ENCODE measurements at regions not wholly inside any gene's neighbourhood (a gene's known extent, or its start where the extent isn't known, plus 50 kb on each side); places are given as distances from the start of the nearest gene placed in this dataset.

DNA sequence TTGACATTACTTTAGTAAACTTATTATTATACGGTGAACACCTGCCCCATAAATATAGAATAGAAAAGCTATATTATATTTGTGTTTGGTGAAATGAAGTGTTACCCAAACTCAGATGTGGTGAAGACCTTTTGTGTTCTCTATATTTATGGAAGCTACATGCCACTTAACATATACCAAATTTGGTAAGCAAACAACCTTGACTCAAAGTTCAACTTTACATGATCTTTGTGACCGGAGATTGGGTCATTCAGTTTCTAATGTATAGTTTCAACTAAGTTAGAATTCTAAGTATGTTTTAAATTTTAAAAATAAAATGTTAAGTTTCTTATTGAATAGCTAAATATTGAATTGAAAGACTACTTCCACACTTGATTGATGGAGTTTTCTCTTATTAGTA is 288.6 kb upstream of the SEMA3D start:
- no peak for DNase-seq

- DNase-seq: no peak
Measured at GRCh38 chr7:85475071-85475470, 288.2 kb upstream of the SEMA3D start.

- DNase-seq: no peak
Measured at GRCh38 chr7:85474234-85474633, 287.4 kb upstream of the SEMA3D start.

GRCh38 chr7:85471740-85472139 is 284.9 kb upstream of the SEMA3D start:
- DNase-seq: no peak

DNA sequence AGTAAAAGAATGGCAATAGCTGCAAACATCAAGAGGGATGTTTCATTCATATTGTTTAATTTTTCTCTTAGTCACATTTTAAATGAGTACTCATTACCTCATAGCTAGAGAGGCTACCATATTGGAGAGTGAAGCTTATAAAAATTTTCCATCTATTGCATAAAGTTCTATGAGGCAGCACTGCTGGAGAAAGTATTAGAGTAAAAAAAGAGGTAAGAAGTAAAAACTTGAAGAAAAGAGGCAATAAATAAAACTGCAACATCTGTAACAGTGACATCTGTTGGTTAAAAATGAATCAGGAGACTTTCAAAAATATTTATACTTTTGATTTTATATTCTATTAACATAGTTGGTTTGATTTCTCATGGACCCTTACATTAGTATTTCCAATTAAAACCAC is 284.5 kb upstream of the SEMA3D start:
- no peak for DNase-seq

DNA sequence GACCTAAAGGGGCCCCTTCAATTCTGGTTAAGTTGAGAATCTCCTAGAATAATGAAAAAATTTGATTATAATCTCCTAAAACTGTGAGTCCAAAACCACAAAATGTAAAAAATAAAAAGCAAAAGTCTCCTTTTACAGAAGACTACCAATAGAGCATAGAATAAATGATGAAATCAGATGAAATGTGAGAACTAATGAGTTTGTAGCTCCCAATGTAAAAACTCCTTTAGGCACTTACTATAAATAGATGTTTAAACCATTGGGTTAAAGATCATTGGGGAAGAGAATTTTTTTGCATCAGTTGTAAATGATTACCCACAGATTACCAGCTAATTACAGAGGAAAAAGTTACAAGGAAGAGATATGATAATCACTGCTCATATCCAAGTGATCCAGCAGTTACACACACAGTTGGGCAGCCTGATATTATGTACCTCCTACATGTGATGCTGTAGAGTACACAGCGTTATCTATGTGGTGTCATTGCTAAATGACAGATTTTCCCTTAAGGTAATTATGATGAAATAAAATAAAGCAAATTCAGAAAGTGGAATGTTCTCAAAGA is 282.7 kb upstream of the SEMA3D start:
- DNase-seq: no peak

DNA sequence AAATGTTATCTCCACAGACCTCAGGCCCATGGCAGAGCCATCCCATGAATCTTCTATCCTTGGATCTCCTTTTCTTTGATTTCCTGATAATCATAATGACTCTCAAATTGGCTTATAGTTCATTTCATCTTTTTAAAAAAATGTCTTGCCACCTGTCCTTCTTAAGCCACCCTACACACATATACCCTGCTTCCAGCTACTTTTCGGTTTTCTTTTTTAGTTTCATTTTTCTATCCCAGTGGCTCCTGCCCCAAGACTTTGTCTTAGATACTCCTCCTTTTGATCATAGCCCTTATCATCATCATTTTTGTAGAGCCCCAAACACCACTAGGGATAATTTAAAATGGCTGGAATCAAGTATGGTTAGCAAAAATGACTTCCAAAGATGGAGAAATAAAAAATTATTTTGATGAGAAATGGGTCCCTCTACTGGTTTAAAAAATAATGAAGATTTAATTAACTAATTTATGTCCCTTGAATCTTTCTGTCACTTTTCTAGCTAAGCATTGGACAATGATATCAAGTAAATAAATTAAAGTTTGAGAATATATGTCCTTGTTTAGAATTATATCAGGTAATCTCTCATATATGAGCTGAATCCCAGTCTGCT is 277.3 kb upstream of the SEMA3D start:
- no peak for DNase-seq

DNA sequence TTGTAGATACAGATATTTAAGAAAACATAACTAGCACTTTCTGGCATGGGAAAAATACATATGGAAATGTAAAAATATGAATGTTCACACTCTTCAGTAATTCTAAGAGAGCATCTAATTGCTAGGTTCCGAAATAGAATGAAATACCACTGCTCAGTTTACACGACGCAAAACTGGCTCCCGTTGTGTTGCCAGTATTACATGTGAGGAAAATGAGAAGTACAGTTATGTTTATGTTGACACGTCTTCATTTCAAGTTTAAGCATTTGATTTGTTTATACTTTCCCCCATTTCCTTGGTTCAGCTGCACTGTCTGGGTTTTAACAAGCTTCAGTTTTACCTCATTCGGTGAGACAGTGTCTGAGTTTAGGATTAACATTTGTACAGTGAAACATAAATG is 275.8 kb upstream of the SEMA3D start:
- DNase-seq: no peak

DNA sequence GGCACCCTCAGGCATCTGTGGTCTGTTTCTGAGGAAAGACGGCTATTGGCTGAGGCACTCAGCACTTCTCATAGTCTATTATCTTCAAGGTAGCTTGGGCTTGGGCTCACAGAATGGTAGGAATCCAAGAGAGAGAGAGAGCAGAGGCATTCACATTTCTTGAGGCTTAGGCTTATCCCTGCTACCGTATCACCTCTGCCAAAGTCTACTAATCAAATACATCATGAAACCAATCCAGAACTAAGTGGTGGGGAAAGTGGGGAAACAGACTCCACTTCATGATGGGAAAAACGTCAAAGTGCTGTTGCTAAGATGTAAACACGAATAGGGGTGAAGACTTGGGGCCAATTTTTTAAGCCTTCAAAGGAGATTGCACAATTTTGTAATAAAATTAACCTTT is 271.1 kb upstream of the SEMA3D start:
- DNase-seq: no peak

- DNase-seq: no peak
Measured at GRCh38 chr7:85456254-85456653, 269.4 kb upstream of the SEMA3D start.

DNA sequence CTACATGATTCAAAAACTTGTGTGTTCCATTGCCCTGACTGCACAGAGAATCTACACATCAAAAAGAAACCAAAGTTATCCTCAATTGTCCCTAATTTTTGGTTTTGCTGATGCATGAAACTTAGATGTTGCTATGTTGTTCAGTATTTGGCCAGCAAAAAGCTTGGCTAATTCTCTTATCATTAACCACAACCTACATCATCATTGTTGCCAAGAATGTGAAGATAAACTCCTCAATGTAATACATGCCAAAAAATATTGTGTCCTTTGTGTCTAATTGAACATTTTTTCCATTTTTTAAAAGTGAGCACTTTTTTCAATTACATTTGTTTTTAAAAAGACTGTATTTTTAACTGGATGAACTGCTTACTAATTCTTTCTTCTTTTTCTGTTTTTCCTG is 268.0 kb upstream of the SEMA3D start:
- DNase-seq: no peak

DNA sequence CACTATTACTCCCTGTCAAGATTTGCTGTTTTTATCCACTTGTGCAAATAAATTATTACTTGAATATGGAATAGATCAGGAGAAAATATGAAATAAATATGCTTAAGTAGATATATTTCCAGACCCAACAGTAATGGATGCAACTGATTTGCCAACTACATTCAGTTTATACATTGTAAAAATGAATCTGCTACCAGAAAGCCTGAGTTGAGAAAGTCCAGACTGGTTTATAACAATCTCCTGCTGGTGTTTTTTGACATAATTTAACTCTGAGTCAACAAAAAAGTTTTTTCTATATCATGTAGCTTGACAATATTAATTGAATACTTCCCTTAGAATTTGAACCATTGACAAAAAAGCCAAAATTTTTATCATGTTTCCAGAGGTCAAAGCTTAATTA is 265.8 kb upstream of the SEMA3D start:
- no peak for DNase-seq

GRCh38 chr7:85449478-85449877 is 262.6 kb upstream of the SEMA3D start:
- DNase-seq: no peak

- DNase-seq: no peak
Measured at GRCh38 chr7:85447004-85447403, 260.1 kb upstream of the SEMA3D start.

DNA sequence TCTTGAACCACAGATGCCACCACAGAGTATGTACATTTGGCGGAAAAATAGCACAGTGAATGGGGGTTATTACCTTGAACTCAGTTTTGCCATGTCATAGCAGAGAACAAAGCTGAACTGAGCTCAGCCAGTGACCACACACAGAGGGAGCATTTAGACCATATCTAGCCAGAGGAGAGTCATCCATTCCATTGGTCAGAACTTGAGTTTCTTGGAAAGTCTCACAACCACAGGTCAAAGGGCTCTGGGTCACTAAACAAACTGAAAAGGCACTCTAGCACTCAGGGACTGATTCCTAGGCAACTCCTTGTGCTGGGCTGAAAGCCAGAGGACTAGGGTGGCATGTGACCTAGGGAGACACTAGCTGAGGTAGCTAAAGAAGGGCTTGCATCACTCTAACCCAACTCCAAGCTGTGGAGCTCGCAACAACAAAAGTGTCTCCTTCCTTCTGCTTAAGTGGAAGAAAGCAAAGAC is 239.7 kb upstream of the SEMA3D start:
- DNase-seq: no peak

- DNase-seq: no peak
Measured at GRCh38 chr7:85424298-85424697, 237.4 kb upstream of the SEMA3D start.

- no peak for DNase-seq
Measured at GRCh38 chr7:85423209-85423895, 236.5 kb upstream of the SEMA3D start.

GRCh38 chr7:85415743-85416142 is 228.9 kb upstream of the SEMA3D start:
- DNase-seq: no peak

- no peak for DNase-seq
Measured at GRCh38 chr7:85413718-85414117, 226.9 kb upstream of the SEMA3D start.

GRCh38 chr7:85412912-85413311 is 226.1 kb upstream of the SEMA3D start:
- no peak for DNase-seq

- no peak for DNase-seq
Measured at GRCh38 chr7:85407391-85407790, 220.5 kb upstream of the SEMA3D start.

GRCh38 chr7:85405016-85405902 is 218.4 kb upstream of the SEMA3D start:
- DNase-seq: no peak

DNA sequence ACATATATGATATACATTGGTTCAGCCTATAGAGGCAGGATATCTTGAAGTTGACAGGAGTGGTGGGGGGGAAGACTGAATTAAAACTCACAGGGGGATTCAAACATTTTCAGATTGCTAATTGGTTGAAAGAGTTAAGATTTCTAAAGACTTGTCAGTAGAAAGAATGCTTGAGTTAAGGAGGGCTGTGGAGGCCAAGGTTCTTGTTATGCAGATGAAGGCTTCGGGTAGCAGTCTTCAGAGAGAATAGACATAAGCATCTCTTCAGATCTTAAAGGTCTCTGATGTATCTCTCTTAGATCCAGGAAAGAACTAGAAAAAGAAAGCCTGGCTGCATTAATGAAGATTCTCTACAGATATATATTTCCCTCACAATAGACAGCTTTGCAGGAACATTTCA is 209.8 kb upstream of the SEMA3D start:
- no peak for DNase-seq

DNA sequence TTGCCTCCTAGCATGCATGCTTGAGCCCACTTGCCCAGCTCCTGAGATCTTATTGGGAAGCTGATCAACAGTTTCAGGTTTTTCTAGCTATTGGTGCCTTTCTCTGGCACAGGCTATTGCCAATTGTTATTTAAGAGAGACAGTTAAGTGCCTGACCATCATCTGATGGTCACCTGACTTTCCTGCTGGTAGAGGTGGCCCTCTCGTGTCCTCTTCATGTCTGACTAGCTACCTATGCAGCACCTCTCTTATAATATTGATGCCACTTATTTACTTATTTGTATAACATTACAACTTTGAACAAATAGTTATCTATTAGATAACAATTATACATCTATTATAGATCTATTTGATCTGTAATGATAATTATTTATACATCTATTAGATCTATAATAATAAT is 205.9 kb upstream of the SEMA3D start:
- no peak for DNase-seq

Measured in right forelimb (tissue), 1 donor.